WTC11 (cell line): ENCODE measurements at regions not wholly inside any gene's neighbourhood (a gene's known extent, or its start where the extent isn't known, plus 50 kb on each side); places are given as distances from the start of the nearest gene placed in this dataset.

ENCODE experiments used
- ZNF317 ChIP-seq: sonication (generic); formaldehyde crosslinking; IDR thresholded peaks from 2 replicates; pipeline ENCODE4 v1.8.1; 2023; ENCODE audit warnings: low read depth, mild to moderate bottlenecking, moderate library complexity, missing genetic modification reagents, borderline replicate concordance
- ZNF416 ChIP-seq: fragments of 250-450 bp; sonication (Bioruptor Pico); IDR thresholded peaks from 2 replicates; pipeline ENCODE4 v1.9.0; 2021; ENCODE audit warnings: mild to moderate bottlenecking, inconsistent platforms
- TF ChIP-seq, protein P1 (sequence below): sonication (generic); formaldehyde crosslinking; IDR thresholded peaks from 2 replicates; pipeline ENCODE4 v1.8.0; 2022; ENCODE audit warnings: mild to moderate bottlenecking, missing genetic modification reagents
- TF ChIP-seq, protein P2 (sequence below): fragments of 200-600 bp; IDR thresholded peaks from 2 replicates; pipeline ENCODE4 v1.8.0; 2022; ENCODE audit warnings: antibody characterized with exemption
- TF ChIP-seq, protein P3 (sequence below): sonication (generic); formaldehyde crosslinking; IDR thresholded peaks from 2 replicates; pipeline ENCODE4 v1.8.1; 2022; ENCODE audit warnings: mild to moderate bottlenecking, missing genetic modification reagents, moderate library complexity, borderline replicate concordance

DNA sequence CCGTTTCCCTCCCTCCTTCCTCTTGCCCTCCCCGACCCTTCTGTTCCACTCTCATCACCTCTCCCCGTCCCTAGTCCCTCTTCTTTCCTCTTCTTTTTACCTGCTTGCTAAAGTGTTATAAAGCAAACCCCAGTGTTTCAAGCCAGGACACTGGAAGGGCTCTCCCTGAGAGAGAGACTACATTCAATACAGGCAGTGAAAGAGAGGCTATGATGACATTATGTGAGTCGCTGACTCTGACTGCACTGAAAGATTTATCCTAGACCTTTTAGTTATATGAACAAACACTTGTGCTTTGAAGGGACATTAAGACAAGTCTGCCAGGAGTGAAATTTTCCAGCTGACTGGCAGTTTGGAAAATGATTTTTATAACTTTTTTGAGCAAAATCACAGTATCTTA, 155.7 kb downstream of the S1PR1 start:
- TF ChIP-seq ZNF317 (CRISPR knock-in tag) (no peak), ZNF416 (CRISPR knock-in tag) (no peak)
- TF ChIP-seq, protein P1, sequence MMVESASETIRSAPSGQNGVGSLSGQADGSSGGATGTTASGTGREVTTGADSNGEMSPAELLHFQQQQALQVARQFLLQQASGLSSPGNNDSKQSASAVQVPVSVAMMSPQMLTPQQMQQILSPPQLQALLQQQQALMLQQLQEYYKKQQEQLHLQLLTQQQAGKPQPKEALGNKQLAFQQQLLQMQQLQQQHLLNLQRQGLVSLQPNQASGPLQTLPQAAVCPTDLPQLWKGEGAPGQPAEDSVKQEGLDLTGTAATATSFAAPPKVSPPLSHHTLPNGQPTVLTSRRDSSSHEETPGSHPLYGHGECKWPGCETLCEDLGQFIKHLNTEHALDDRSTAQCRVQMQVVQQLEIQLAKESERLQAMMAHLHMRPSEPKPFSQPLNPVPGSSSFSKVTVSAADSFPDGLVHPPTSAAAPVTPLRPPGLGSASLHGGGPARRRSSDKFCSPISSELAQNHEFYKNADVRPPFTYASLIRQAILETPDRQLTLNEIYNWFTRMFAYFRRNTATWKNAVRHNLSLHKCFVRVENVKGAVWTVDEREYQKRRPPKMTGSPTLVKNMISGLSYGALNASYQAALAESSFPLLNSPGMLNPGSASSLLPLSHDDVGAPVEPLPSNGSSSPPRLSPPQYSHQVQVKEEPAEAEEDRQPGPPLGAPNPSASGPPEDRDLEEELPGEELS (CRISPR knock-in tag), result no peak
- TF ChIP-seq, protein P2, sequence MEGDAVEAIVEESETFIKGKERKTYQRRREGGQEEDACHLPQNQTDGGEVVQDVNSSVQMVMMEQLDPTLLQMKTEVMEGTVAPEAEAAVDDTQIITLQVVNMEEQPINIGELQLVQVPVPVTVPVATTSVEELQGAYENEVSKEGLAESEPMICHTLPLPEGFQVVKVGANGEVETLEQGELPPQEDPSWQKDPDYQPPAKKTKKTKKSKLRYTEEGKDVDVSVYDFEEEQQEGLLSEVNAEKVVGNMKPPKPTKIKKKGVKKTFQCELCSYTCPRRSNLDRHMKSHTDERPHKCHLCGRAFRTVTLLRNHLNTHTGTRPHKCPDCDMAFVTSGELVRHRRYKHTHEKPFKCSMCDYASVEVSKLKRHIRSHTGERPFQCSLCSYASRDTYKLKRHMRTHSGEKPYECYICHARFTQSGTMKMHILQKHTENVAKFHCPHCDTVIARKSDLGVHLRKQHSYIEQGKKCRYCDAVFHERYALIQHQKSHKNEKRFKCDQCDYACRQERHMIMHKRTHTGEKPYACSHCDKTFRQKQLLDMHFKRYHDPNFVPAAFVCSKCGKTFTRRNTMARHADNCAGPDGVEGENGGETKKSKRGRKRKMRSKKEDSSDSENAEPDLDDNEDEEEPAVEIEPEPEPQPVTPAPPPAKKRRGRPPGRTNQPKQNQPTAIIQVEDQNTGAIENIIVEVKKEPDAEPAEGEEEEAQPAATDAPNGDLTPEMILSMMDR, result no peak
- TF ChIP-seq, protein P3, sequence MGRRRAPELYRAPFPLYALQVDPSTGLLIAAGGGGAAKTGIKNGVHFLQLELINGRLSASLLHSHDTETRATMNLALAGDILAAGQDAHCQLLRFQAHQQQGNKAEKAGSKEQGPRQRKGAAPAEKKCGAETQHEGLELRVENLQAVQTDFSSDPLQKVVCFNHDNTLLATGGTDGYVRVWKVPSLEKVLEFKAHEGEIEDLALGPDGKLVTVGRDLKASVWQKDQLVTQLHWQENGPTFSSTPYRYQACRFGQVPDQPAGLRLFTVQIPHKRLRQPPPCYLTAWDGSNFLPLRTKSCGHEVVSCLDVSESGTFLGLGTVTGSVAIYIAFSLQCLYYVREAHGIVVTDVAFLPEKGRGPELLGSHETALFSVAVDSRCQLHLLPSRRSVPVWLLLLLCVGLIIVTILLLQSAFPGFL (CRISPR knock-in tag), result no peak
